Heart left ventricle (tissue), 16 donors: ENCODE measurements at regions not wholly inside any gene's neighbourhood (a gene's known extent, or its start where the extent isn't known, plus 50 kb on each side); places are given as distances from the start of the nearest gene placed in this dataset.

Source experiments
- ATAC-seq, 4 donors: fragments of 200-7000 bp; cut with Tn5 transposase; one replicate each; pipeline ENCODE4 v1.9.1; 2020 to 2022; ENCODE audit warnings: moderate library complexity in 4 of 4, mild to moderate bottlenecking in 3 of 4, moderate number of reproducible peaks in 1 of 4
- DNase-seq, 5 donors: peaks; one replicate each; pipeline ENCODE4 v3.0.0-alpha.2; 2020
- H3K27ac ChIP-seq, 12 donors: fragments of 200-600 bp; sonication (generic) in 4 of 12; one replicate each; pipeline versions ENCODE4 v1.5.0 to v1.8.0; 2016 to 2022; ENCODE audit warnings: mild to moderate bottlenecking in 2 of 12
- H3K27me3 ChIP-seq, 9 donors: fragments of 200-600 bp; sonication (generic) in 2 of 9; one replicate each; pipeline versions ENCODE4 v1.5.1 to v1.8.0; 2016 to 2022; ENCODE audit warnings: mild to moderate bottlenecking in 3 of 9
- H3K36me3 ChIP-seq, 9 donors: fragments of 200-600 bp; sonication (generic) in 2 of 9; one replicate each; pipeline versions ENCODE4 v1.5.0 to v1.8.0; 2018 to 2022; ENCODE audit warnings: mild to moderate bottlenecking in 2 of 9
- H3K4me1 ChIP-seq, 12 donors: fragments of 200-600 bp; sonication (generic) in 4 of 12; one replicate each; pipeline versions ENCODE4 v1.5.0 to v1.8.0; 2016 to 2022; ENCODE audit warnings: mild to moderate bottlenecking in 3 of 12
- H3K4me3 ChIP-seq, 12 donors: fragments of 200-600 bp; sonication (generic) in 4 of 12; one replicate each; pipeline versions ENCODE4 v1.5.0 to v1.8.0; 2017 to 2022; ENCODE audit warnings: mild to moderate bottlenecking in 9 of 12, moderate library complexity in 4 of 12
- H3K9me3 ChIP-seq, 12 donors: fragments of 200-600 bp; sonication (generic) in 4 of 12; one replicate each; pipeline versions ENCODE4 v1.5.0 to v1.8.0; 2016 to 2022; ENCODE audit warnings: mild to moderate bottlenecking in 1 of 12
- POLR2A ChIP-seq, 2 donors: fragments of 450-650 bp; IDR thresholded peaks; one replicate each; pipeline ENCODE4 v1.6.1; 2017; ENCODE audit warnings: antibody characterized with exemption in 2 of 2, mild to moderate bottlenecking in 2 of 2, moderate library complexity in 2 of 2
- WGBS, 4 donors: extraction: QIAGEN DNeasy Blood & Tissue Kit in 2 of 4; methylation state at CpG; one replicate each; pipeline versions ENCODE4 v1.1.5 to v1.1.7; 2013 to 2018; 5-methylcytosine and 5-hydroxymethylcytosine counted together
- intact Hi-C, 10 donors: fragments of 100-400 bp; cut with DNase I; formaldehyde crosslinking; loops; one replicate each; pipeline versions ENCODE4 v1.11.1 to v1.14.2; 2022
- TF ChIP-seq, protein P1 (sequence below), 12 donors: fragments of 200-600 bp; sonication (generic) in 4 of 12; IDR thresholded peaks; one replicate each; pipeline versions ENCODE4 v1.5.0 to v1.8.0; 2018 to 2022; ENCODE audit warnings: antibody characterized with exemption in 12 of 12, mild to moderate bottlenecking in 5 of 12
- donor health status: ischemic (EF 13 %, LVEDD 7.1; RV severe dilation, severe dysfunction).
- donor health status: healthy with polysubstance abuse.
- donor health status: DM: no; HTN: yes; CAD: no.
- donor health status: DM: no; HTN: no; CAD: no.
- donor health status: ischemic (EF 25% LVEDD 6.9; RV normal size, moderate dysfunction).
- donor health status: ischemic (EF 25% LVEDD 5.7; RV mildly dilated, moderate dysfunction).
- donor health status: healthy.
- donor health status: DM: yes; HTN: yes; CAD: no.
- donor health status: ischemic (EF 35%, LVEDD 5.7; RV mildly dilated, moderate dysfunction).
- donor health status: nonischemic (EF 11% LVEDD 7.7; RV severe dilation, severe dysfunction).
- donor health status: DM: yes; HTN: yes; CAD: no.
- donor health status: PGD.
- donor health status: ischemic (EF 29% LVEDD 5.4; RV normal size, mild dysfunction).
- donor health status: nonischemic (EF 23%, LVEDD 6.1; RV moderate dilation, normal function).

DNA sequence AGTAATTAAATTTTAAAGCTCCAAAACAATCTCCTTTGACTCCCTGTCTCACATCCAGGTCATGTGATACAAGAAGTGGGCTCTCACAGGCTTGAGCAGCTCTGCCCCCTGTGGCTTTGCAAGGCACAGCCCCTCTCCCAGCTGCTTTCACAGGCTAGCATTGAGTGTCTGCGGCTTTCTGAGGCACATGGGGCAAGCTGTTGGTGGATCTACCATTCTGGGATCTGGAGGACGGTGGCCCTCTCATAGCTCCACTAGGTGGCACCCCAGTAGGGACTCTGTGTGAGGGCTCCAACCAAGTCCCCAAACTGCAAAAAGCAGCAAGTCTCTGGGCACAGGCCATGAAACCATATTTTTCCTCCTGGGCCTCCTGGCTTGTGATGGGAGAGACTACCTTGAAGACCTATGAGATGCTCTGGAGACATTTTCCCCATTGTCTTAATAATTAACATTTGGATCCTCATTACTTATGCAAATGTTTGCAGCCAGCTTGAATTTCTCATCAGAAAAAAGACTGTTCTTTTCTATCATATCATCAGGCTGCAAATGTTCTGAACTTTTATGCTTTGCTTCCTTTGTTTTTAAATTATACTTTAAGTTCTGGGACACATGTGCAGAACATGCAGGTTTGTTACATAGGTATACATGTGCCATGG is 554.1 kb upstream of the OLFM3 start:
- Histone ChIP-seq H3K36me3 (no peaks in the 10 kb centered on the region), H3K9me3 (peaks cover 0 to 29% (median 5%) of the 10 kb centered on the region in 12 donors), H3K27me3 (no peaks in the 10 kb centered on the region), H3K4me1 (no peaks in the 10 kb centered on the region), H3K27ac (no peak overlapping the region), H3K4me3 (no peak overlapping the region)
- 67 to 76% (median 68%) methylated on average over 2 of the region's 2 CpGs for WGBS, 4 donors
- intact Hi-C loops, result no loop called here
- TF ChIP-seq POLR2A (IDR thresholded peaks at IDR 0.05), result no peak
- TF ChIP-seq, protein P1, sequence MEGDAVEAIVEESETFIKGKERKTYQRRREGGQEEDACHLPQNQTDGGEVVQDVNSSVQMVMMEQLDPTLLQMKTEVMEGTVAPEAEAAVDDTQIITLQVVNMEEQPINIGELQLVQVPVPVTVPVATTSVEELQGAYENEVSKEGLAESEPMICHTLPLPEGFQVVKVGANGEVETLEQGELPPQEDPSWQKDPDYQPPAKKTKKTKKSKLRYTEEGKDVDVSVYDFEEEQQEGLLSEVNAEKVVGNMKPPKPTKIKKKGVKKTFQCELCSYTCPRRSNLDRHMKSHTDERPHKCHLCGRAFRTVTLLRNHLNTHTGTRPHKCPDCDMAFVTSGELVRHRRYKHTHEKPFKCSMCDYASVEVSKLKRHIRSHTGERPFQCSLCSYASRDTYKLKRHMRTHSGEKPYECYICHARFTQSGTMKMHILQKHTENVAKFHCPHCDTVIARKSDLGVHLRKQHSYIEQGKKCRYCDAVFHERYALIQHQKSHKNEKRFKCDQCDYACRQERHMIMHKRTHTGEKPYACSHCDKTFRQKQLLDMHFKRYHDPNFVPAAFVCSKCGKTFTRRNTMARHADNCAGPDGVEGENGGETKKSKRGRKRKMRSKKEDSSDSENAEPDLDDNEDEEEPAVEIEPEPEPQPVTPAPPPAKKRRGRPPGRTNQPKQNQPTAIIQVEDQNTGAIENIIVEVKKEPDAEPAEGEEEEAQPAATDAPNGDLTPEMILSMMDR (IDR thresholded peaks at IDR 0.05), result no peak
- DNase-seq (no peak), ATAC-seq (no peak)

DNA sequence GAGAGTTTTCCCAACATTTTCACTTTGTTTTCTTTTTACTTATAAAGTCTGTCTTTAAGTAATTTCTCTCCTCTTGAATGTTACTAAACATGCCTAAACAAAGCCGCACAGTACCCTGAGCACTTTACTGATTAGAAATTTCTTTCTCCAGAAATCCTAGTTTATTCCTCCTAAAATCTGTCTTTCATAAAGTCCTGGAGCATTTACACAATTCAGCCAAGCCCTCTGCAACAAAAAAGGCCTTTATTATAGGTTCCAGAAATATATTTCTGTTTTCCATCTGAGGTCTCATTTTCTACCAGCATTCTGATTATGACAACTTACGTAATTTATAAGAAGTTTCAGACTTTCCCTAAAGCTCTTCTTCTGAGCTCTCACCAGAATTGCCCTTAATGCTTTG is 549.5 kb upstream of the OLFM3 start:
- H3K27ac ChIP-seq, result no peak overlapping the region
- WGBS, 4 donors, result 80 to 88% (median 84%) methylated on average over 2 of the region's 2 CpGs

DNA sequence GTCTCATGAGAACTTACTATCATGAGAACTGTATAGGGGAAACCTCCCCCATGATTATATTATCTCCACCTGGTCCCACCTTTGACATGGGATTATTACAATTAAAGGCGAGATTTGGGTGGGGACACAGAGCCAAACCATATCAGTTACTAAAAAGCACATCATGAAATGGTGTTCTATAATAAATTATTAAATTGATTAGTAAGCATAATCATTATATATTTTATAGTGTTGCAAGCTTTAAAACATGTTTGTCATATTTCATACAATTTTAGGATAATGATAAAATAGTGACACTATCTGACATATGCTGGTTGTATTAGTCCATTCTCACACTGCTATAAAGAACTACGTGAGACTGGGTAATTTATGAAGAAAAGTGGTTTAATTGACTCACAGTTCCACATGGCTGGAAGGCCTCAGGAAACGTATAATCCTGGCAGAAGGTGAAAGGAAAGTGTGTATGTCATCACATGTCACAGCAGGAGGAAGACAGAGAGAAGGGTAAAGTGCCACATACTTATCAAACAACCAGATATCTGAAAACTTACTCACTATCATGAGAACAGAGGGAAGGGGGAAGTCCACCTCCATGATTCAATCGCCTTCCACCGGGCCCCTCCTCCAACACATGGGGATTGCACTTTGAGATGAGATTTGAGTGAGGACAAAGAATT is 539.2 kb upstream of the OLFM3 start:
- no peak for TF ChIP-seq POLR2A (IDR thresholded peaks at IDR 0.05)
- TF ChIP-seq, protein P1 (IDR thresholded peaks at IDR 0.05), result no peak
- intact Hi-C loops, result no loop called here
- ATAC-seq (no peak), DNase-seq (no peak)
- H3K4me3 ChIP-seq, result no peak overlapping the region
- 54 to 61% (median 58%) methylated on average over 5 of the region's 5 CpGs for WGBS, 4 donors
- H3K27ac ChIP-seq, result no peak overlapping the region
- peaks cover 0 to 12% (median 0%) of the 10 kb centered on the region in 12 donors for H3K9me3 ChIP-seq
- no peaks in the 10 kb centered on the region for H3K36me3 ChIP-seq
- no peaks in the 10 kb centered on the region for H3K4me1 ChIP-seq
- no peaks in the 10 kb centered on the region for H3K27me3 ChIP-seq

More for the DNA sequence above, 549.5 kb upstream of the OLFM3 start:
- no peak for TF ChIP-seq POLR2A (IDR thresholded peaks at IDR 0.05)
- TF ChIP-seq, protein P1 (IDR thresholded peaks at IDR 0.05), result no peak
- Histone ChIP-seq H3K9me3 (peaks cover 0 to 3% (median 0%) of the 10 kb centered on the region in 12 donors), H3K4me3 (no peak overlapping the region), H3K36me3 (no peaks in the 10 kb centered on the region), H3K27me3 (no peaks in the 10 kb centered on the region), H3K4me1 (no peaks in the 10 kb centered on the region)
- ATAC-seq (no peak), DNase-seq (no peak)
- intact Hi-C loops, result no loop called here

GRCh38 chr1:102531036-102531435 is 534.3 kb upstream of the OLFM3 start:
- Histone ChIP-seq H3K36me3 (no peaks in the 10 kb centered on the region), H3K9me3 (peaks cover 0 to 12% (median 0%) of the 10 kb centered on the region in 12 donors), H3K4me1 (no peaks in the 10 kb centered on the region), H3K27ac (no peak overlapping the region), H3K4me3 (no peak overlapping the region), H3K27me3 (no peaks in the 10 kb centered on the region)
- TF ChIP-seq POLR2A (IDR thresholded peaks at IDR 0.05), result no peak
- TF ChIP-seq, protein P1 (IDR thresholded peaks at IDR 0.05), result no peak
- ATAC-seq, result no peak
- WGBS, 4 donors, result 56 to 67% (median 64%) methylated on average over 4 of the region's 4 CpGs
- intact Hi-C loops, result no loop called here
- DNase-seq, result no peak
